Neuron (in vitro differentiated cells): ENCODE measurements at regions not wholly inside any gene's neighbourhood (a gene's known extent, or its start where the extent isn't known, plus 50 kb on each side); places are given as distances from the start of the nearest gene placed in this dataset.
"Not testable (repeated sequence)": the region's sequence is repeated elsewhere in the genome, so short reads cannot be mapped to it uniquely, and the experiment has no call there.

Source experiments
- H2AFZ ChIP-seq: one replicate; pipeline ENCODE4 v1.6.1; 2013; ENCODE audit warnings: low read depth, mild to moderate bottlenecking, inconsistent platforms, low read length, moderate library complexity
- H3K27me3 ChIP-seq: one replicate; pipeline ENCODE4 v1.6.1; 2013; ENCODE audit warnings: low read length; ENCODE audit not compliant: insufficient read depth
- H3K36me3 ChIP-seq: one replicate; pipeline ENCODE4 v1.6.1; 2013; ENCODE audit warnings: low read length; ENCODE audit not compliant: insufficient read depth
- H3K4me1 ChIP-seq: one replicate; pipeline ENCODE4 v1.6.1; 2013; ENCODE audit warnings: low read length; ENCODE audit not compliant: insufficient read depth
- H3K4me3 ChIP-seq: 2 replicates; pipeline ENCODE4 v1.5.1; 2013; ENCODE audit warnings: mild to moderate bottlenecking, low read length, moderate library complexity
- H3K9me3 ChIP-seq: one replicate; pipeline ENCODE4 v1.6.1; 2013; ENCODE audit warnings: low read length

DNA sequence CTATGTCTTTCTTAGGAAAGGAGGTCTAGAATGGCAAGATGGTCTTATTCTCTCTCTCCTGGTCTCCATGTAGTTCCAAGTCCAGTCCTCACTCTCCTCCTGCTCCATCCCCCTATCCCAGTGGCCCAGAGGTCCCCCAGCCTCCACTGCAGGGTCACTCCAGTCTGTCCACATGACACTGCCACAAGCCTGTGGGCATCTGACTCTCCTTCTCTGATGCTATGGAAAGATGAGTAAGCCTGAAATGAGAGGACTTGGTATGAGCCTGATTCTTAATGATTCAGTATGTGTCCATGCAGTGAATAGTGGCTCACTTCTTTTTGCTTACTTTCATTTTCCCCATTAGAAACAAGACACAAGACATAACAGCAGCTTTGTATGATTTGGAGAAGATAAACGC is 516.8 kb upstream of the ADGRL3 start:
- Histone ChIP-seq H3K27me3 (no peaks in the 10 kb centered on the region), H3K36me3 (no peaks in the 10 kb centered on the region), H3K4me1 (peaks cover 4% of the 10 kb centered on the region), H3K4me3 (no peak overlapping the region), H3K9me3 (no peaks in the 10 kb centered on the region), H2AFZ (no peak overlapping the region)

DNA sequence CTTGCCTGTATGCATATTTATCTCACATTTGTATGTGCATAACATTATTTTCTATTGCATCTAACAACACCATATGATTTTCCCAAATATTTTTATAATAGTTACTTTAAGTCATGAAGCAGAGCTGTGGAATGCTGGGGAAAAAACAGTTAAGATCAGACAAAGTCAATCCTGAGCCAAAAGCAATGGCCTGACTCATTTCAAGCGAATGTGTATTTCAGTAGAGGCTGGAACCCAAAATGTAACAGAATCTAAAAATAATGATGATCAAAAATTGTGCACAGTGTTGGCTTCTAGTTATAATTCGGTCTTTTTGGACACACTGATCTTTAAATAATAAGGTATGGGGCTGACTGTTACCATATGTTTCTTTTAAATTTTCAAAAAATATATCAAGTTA is 516.2 kb upstream of the ADGRL3 start:
- Histone ChIP-seq H2AFZ (no peak overlapping the region), H3K9me3 (no peaks in the 10 kb centered on the region), H3K27me3 (no peaks in the 10 kb centered on the region), H3K36me3 (no peaks in the 10 kb centered on the region), H3K4me1 (peaks cover 4% of the 10 kb centered on the region), H3K4me3 (no peak overlapping the region)

DNA sequence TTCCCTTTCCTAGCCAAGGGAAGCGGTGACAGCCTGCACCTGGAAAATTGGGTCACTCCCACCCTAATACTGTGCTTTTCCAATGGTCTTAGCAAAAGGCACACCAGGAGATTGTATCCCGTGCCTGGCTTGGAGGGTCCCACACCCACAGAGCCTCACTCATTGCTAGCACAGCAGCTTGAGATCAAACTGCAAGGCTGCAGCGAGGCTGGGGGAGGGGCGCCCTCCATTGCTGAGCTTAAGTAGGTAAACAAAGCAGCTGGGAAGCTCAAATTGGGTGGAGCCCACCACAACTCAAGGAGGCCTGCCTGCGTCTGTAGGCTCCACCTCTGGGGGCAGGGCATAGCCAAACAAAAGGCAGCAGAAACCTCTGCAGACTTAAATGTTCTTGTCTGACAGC is 504.1 kb upstream of the ADGRL3 start:
- not testable (repeated sequence) for H3K4me3 ChIP-seq, H3K4me1 ChIP-seq

DNA sequence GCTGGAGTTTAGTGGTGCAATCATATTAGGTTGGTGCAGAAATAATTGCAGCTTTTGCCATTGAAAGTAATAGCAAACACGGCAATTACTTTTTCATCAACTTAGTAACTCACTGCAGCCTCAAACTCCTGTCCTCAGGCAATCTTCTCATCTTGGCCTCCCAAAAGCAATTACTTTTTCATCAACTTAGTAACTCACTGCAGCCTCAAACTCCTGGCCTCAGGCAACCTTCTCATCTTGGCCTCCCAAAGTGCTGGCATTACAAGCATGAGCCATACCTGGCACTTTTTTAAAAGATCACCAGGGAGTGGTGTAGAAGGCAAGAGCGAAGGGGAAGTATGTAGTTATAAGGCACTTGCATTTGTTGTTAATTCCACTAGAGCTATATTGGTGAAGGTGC is 491.1 kb upstream of the ADGRL3 start:
- Histone ChIP-seq H3K4me1 (peaks cover 5% of the 10 kb centered on the region), H2AFZ (no peak overlapping the region), H3K9me3 (no peaks in the 10 kb centered on the region), H3K27me3 (no peaks in the 10 kb centered on the region), H3K4me3 (no peak overlapping the region), H3K36me3 (no peaks in the 10 kb centered on the region)

More for the DNA sequence above, 504.1 kb upstream of the ADGRL3 start:
- H3K36me3 ChIP-seq, H2AFZ ChIP-seq, H3K27me3 ChIP-seq, H3K9me3 ChIP-seq: not testable (repeated sequence)

DNA sequence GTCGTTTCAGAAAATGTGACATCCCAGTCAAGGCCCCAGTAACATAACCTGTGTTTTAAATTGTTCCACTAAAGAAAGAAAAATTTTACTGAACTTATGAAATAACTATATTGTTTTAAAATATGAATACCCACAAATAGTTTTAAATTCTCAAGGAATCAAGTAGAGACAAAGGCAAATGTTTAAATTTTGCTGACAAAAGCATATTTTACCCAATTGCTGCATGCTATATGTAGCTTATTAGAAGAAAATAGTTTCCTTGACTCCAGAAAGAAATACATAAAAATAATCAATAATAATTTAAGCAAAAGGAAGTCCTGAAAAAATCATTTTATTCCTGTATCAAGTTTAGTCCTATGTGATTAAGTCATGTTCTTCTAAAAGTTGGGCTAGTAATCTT is 481.3 kb upstream of the ADGRL3 start:
- H3K4me3 ChIP-seq: no peak overlapping the region
- no peak overlapping the region for H2AFZ ChIP-seq
- no peaks in the 10 kb centered on the region for H3K9me3 ChIP-seq
- H3K4me1 ChIP-seq: no peaks in the 10 kb centered on the region
- no peaks in the 10 kb centered on the region for H3K36me3 ChIP-seq
- no peaks in the 10 kb centered on the region for H3K27me3 ChIP-seq

DNA sequence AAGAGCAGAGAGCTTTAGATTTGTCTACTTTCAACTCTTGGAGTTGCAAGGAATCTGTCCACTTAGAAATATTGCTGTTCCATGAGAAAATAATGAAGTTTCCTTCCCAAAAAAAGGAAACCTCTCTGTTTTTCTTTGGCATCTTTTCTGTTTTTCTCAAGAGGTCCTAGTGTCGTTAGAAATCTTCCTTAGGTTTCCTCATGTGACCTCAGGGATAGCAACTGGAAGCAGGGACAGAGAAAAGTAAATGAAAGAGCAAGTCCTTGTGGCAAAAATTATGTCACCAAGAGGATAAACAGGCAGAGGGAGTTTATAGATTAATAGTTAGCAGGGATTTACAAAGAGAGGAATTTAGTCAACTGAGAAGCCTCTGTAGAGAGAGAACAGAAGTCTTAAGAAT is 478.4 kb upstream of the ADGRL3 start:
- no peaks in the 10 kb centered on the region for H3K4me1 ChIP-seq
- no peak overlapping the region for H3K4me3 ChIP-seq
- H3K27me3 ChIP-seq: no peaks in the 10 kb centered on the region
- H3K9me3 ChIP-seq: no peaks in the 10 kb centered on the region
- no peak overlapping the region for H2AFZ ChIP-seq
- no peaks in the 10 kb centered on the region for H3K36me3 ChIP-seq

DNA sequence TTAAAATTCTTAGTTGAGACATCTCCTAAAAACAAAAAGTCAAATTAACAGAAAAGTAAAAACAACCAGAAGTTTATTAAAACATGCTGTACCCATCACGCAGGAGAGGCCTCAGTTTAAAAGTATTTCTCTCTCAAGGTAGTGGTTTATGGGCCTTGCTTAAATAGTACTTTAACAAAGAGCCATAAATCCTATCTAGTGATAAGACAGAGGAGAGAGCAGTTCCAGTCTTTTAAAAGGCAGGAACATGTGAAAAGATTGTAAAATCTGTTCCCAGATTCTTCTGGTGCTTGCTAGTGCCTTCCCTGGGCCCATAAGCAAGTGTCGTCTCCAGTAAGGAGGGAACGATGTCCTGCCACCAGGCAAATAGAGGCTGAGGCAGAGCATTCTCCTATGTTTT is 476.3 kb upstream of the ADGRL3 start:
- Histone ChIP-seq H3K27me3 (no peaks in the 10 kb centered on the region), H3K4me1 (no peaks in the 10 kb centered on the region), H3K4me3 (no peak overlapping the region), H3K36me3 (no peaks in the 10 kb centered on the region), H3K9me3 (no peaks in the 10 kb centered on the region), H2AFZ (no peak overlapping the region)

DNA sequence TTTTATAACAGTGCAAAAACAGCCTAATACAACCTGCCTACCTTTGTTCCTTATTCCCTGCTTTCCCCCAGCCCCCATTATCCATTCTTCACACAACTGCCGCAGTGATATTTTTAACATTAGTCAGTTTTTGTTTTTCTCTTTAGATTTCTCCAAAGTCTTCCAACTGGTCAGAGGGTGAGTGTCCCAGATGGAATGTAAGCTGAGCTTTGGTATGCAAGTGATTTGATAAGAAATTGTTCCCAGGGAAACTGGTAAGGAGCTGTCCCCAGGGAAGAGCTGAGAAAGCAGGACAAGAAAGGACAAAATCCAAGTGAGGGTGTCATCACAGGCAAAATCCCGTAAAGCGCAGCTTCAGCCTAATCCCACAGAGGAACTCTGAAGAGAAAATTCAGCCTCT is 475.5 kb upstream of the ADGRL3 start:
- no peaks in the 10 kb centered on the region for H3K27me3 ChIP-seq
- H3K36me3 ChIP-seq: no peaks in the 10 kb centered on the region
- H3K4me3 ChIP-seq: no peak overlapping the region

DNA sequence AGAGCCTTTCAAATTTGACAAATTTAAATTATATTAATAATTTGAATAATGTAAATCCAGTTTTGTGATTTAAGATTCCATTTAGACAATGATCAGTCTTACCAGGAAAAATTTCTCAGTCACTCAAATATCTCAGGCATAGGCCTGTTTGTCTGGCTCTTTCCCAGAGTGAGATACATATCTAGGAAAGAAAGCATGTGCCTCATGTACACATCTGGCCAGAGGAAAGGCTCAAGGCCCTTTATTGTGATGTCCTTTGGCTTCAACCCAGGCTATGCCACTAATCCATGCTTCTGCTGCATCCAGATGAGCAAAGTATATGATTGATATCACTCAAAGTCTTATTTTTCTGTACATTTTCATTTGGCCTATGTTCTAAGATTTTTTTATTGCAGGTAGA is 473.3 kb upstream of the ADGRL3 start:
- Histone ChIP-seq H3K9me3 (no peaks in the 10 kb centered on the region), H2AFZ (no peak overlapping the region), H3K4me3 (no peak overlapping the region), H3K36me3 (no peaks in the 10 kb centered on the region), H3K27me3 (no peaks in the 10 kb centered on the region), H3K4me1 (no peaks in the 10 kb centered on the region)

More for the DNA sequence above, 475.5 kb upstream of the ADGRL3 start:
- Histone ChIP-seq H2AFZ (no peak overlapping the region), H3K4me1 (no peaks in the 10 kb centered on the region), H3K9me3 (no peaks in the 10 kb centered on the region)

DNA sequence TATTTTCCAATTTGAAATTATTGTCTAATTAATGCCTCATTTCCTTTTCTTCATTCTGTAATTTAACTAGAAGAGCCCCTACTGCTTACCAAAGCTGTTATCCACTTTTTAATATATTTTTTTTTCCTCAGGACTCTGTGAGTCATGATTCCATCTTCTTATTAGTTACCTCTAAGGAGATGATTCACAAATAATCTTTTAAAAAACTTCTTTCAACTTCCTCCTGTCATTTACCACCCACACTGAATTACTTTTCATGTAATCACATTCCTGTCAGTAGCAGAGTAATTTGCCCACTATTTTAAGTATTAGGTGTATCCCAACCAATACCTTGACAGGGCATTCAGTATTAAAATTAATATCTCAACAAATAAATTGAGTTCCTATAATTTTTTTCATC is 470.9 kb upstream of the ADGRL3 start:
- no peak overlapping the region for H3K4me3 ChIP-seq
- no peaks in the 10 kb centered on the region for H3K4me1 ChIP-seq
- H2AFZ ChIP-seq: no peak overlapping the region
- no peaks in the 10 kb centered on the region for H3K9me3 ChIP-seq
- no peaks in the 10 kb centered on the region for H3K27me3 ChIP-seq
- H3K36me3 ChIP-seq: no peaks in the 10 kb centered on the region

DNA sequence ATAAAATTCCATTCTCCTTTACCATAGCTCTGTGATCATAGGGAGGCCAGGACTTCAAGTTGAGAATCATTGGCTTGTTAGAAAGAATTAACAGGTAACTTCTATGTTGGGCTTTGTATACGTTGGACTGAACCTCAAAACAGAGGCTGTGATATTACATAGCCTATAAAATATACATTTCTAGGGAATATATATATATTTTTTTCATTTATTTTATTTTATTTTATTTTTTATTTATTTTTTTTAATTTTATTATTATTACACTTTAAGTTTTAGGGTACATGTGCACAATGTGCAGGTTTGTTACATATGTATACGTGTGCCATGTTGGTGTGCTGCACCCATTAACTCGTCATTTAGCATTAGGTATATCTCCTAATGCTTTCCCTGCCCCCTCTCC is 470.4 kb upstream of the ADGRL3 start:
- not testable (repeated sequence) for H3K4me3 ChIP-seq, H3K27me3 ChIP-seq, H3K4me1 ChIP-seq, H2AFZ ChIP-seq, H3K36me3 ChIP-seq, H3K9me3 ChIP-seq

DNA sequence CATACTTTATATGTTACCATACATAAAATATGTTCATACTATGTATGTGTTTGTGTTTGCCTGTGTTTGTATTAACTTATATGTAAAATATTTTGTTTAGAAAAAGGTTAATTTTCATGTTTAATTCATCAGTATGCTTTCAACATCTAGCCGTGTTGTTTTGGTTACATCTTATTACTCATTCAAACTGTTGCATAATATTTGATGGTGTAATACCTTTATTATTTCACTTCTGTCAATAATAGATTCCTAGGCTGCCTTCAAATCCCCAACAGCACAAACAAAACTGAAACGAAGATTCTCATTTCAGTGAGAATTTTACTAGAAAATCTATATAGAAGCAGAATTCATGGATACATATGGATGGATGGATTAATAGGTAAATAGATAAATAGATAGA is 462.3 kb upstream of the ADGRL3 start:
- Histone ChIP-seq H3K9me3 (no peaks in the 10 kb centered on the region), H3K36me3 (no peaks in the 10 kb centered on the region), H3K27me3 (no peaks in the 10 kb centered on the region), H3K4me3 (no peak overlapping the region), H3K4me1 (no peaks in the 10 kb centered on the region), H2AFZ (no peak overlapping the region)

DNA sequence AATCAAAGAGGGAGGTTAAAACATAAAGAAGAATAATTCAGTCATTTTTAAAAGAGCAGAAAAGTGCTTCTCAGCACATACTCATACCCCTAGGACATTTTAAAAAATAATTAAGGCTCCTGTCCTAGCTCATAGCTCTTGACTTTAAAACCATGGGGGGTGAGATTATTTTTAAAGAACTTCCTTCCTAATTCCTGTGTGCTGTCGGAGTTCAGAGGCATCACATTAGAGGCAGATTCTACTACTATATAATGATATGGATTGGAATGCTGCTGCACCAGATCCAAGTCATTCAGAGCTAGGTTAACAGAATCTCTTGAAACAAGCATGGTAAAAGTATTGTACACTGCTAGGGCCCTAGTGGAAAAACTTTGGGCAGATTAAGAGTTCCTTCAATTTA is 456.5 kb upstream of the ADGRL3 start:
- no peaks in the 10 kb centered on the region for H3K27me3 ChIP-seq
- H2AFZ ChIP-seq: no peak overlapping the region
- H3K9me3 ChIP-seq: no peaks in the 10 kb centered on the region
- no peak overlapping the region for H3K4me3 ChIP-seq
- H3K36me3 ChIP-seq: no peaks in the 10 kb centered on the region
- no peaks in the 10 kb centered on the region for H3K4me1 ChIP-seq

DNA sequence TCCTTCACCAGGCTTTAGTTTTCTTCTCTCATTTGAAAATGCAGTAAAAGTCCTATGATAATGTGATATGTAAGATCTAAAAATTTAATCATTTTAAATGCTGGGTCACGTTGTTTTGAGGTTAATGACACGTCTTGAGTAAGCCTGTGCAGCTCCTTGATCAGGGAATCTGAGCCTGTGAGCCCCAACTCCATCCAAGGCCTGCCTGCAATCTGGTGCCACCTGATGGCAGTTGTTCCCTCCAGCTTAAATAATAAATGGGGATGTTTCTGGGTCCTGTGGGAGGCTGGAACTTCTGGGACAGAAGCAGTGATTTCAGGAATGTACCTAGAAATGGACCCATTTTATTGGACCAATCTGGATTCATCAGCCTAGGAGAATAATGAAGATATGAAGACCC is 455.4 kb upstream of the ADGRL3 start:
- Histone ChIP-seq H3K27me3 (no peaks in the 10 kb centered on the region), H3K36me3 (no peaks in the 10 kb centered on the region), H3K4me3 (no peak overlapping the region), H2AFZ (no peak overlapping the region), H3K9me3 (no peaks in the 10 kb centered on the region), H3K4me1 (no peaks in the 10 kb centered on the region)
